ENCODE measurements at regions not wholly inside any gene's neighbourhood (a gene's known extent, or its start where the extent isn't known, plus 50 kb on each side); places are given as distances from the start of the nearest gene placed in this dataset.
"Not testable (repeated sequence)": the region's sequence is repeated elsewhere in the genome, so short reads cannot be mapped to it uniquely, and the experiment has no call there.

GRCh38 chr5:101590384-101590783, 687.3 kb upstream of the ST8SIA4 start:
- no peak overlapping the region for H3K9ac ChIP-seq (ENCODE audit: low read length)
- no peaks in the 10 kb centered on the region for H3K4me1 ChIP-seq (ENCODE audit: control insufficient read depth, insufficient read depth, low read length)
- no peaks in the 10 kb centered on the region for H3K9me3 ChIP-seq (ENCODE audit: control insufficient read depth, insufficient read depth, low read depth, low read length)
- no peaks in the 10 kb centered on the region for H3K36me3 ChIP-seq (ENCODE audit: control insufficient read depth, insufficient read depth, low read length)
- H3K27ac ChIP-seq (ENCODE audit: low read depth, low read length): no peak overlapping the region
- no peak overlapping the region for H3K4me3 ChIP-seq (ENCODE audit: low read depth, low read length)
- H3K27me3 ChIP-seq (ENCODE audit: control insufficient read depth, insufficient read depth, low read length): no peaks in the 10 kb centered on the region

- H3K27me3 ChIP-seq (ENCODE audit: control insufficient read depth, insufficient read depth, low read length): no peaks in the 10 kb centered on the region
- no peak overlapping the region for H3K9ac ChIP-seq (ENCODE audit: low read length)
- H3K27ac ChIP-seq (ENCODE audit: low read depth, low read length): no peak overlapping the region
- H3K4me3 ChIP-seq (ENCODE audit: low read depth, low read length): no peak overlapping the region
- no peaks in the 10 kb centered on the region for H3K36me3 ChIP-seq (ENCODE audit: control insufficient read depth, insufficient read depth, low read length)
- H3K4me1 ChIP-seq (ENCODE audit: control insufficient read depth, insufficient read depth, low read length): no peaks in the 10 kb centered on the region
- H3K9me3 ChIP-seq (ENCODE audit: control insufficient read depth, insufficient read depth, low read depth, low read length): no peaks in the 10 kb centered on the region
These were observed 682.3 kb upstream of the ST8SIA4 start for GRCh38 chr5:101585366-101585765.

- Histone ChIP-seq H3K27ac (ENCODE audit: low read depth, low read length) (no peak overlapping the region), H3K4me1 (ENCODE audit: control insufficient read depth, insufficient read depth, low read length) (no peaks in the 10 kb centered on the region), H3K27me3 (ENCODE audit: control insufficient read depth, insufficient read depth, low read length) (no peaks in the 10 kb centered on the region), H3K4me3 (ENCODE audit: low read depth, low read length) (no peak overlapping the region), H3K36me3 (ENCODE audit: control insufficient read depth, insufficient read depth, low read length) (no peaks in the 10 kb centered on the region), H3K9me3 (ENCODE audit: control insufficient read depth, insufficient read depth, low read depth, low read length) (no peaks in the 10 kb centered on the region), H3K9ac (ENCODE audit: low read length) (no peak overlapping the region)
These were observed 677.5 kb upstream of the ST8SIA4 start for GRCh38 chr5:101580591-101580990.

- Histone ChIP-seq H3K27ac (ENCODE audit: low read depth, low read length) (no peak overlapping the region), H3K36me3 (ENCODE audit: control insufficient read depth, insufficient read depth, low read length) (no peaks in the 10 kb centered on the region), H3K4me3 (ENCODE audit: low read depth, low read length) (no peak overlapping the region), H3K4me1 (ENCODE audit: control insufficient read depth, insufficient read depth, low read length) (no peaks in the 10 kb centered on the region), H3K9me3 (ENCODE audit: control insufficient read depth, insufficient read depth, low read depth, low read length) (no peaks in the 10 kb centered on the region), H3K27me3 (ENCODE audit: control insufficient read depth, insufficient read depth, low read length) (no peaks in the 10 kb centered on the region), H3K9ac (ENCODE audit: low read length) (no peak overlapping the region)
These were observed 670.9 kb upstream of the ST8SIA4 start for GRCh38 chr5:101574017-101574416.

- Histone ChIP-seq H3K27ac (ENCODE audit: low read depth, low read length) (no peak overlapping the region), H3K9me3 (ENCODE audit: control insufficient read depth, insufficient read depth, low read depth, low read length) (no peaks in the 10 kb centered on the region), H3K4me3 (ENCODE audit: low read depth, low read length) (no peak overlapping the region), H3K36me3 (ENCODE audit: control insufficient read depth, insufficient read depth, low read length) (no peaks in the 10 kb centered on the region), H3K9ac (ENCODE audit: low read length) (no peak overlapping the region), H3K4me1 (ENCODE audit: control insufficient read depth, insufficient read depth, low read length) (no peaks in the 10 kb centered on the region; the same call in 1 of the 2 replicates), H3K27me3 (ENCODE audit: control insufficient read depth, insufficient read depth, low read length) (no peaks in the 10 kb centered on the region)
These were observed 657.9 kb upstream of the ST8SIA4 start for GRCh38 chr5:101561018-101561417.

- no peaks in the 10 kb centered on the region for H3K27me3 ChIP-seq (ENCODE audit: control insufficient read depth, insufficient read depth, low read length)
- no peak overlapping the region for H3K9ac ChIP-seq (ENCODE audit: low read length)
- H3K9me3 ChIP-seq (ENCODE audit: control insufficient read depth, insufficient read depth, low read depth, low read length): no peaks in the 10 kb centered on the region
- H3K27ac ChIP-seq (ENCODE audit: low read depth, low read length): no peak overlapping the region
- H3K36me3 ChIP-seq (ENCODE audit: control insufficient read depth, insufficient read depth, low read length): no peaks in the 10 kb centered on the region
- H3K4me1 ChIP-seq (ENCODE audit: control insufficient read depth, insufficient read depth, low read length): no peaks in the 10 kb centered on the region; the same call in 1 of the 2 replicates
- no peak overlapping the region for H3K4me3 ChIP-seq (ENCODE audit: low read depth, low read length)
These were observed 640.7 kb upstream of the ST8SIA4 start for GRCh38 chr5:101543780-101544179.

GRCh38 chr5:101539315-101539714, 636.2 kb upstream of the ST8SIA4 start:
- Histone ChIP-seq H3K9ac (ENCODE audit: low read length) (no peak overlapping the region), H3K27me3 (ENCODE audit: control insufficient read depth, insufficient read depth, low read length) (no peaks in the 10 kb centered on the region), H3K9me3 (ENCODE audit: control insufficient read depth, insufficient read depth, low read depth, low read length) (no peaks in the 10 kb centered on the region), H3K36me3 (ENCODE audit: control insufficient read depth, insufficient read depth, low read length) (no peaks in the 10 kb centered on the region), H3K4me1 (ENCODE audit: control insufficient read depth, insufficient read depth, low read length) (no peaks in the 10 kb centered on the region; the same call in 1 of the 2 replicates), H3K4me3 (ENCODE audit: low read depth, low read length) (no peak overlapping the region), H3K27ac (ENCODE audit: low read depth, low read length) (no peak overlapping the region)

GRCh38 chr5:101535626-101536025, 632.5 kb upstream of the ST8SIA4 start:
- no peaks in the 10 kb centered on the region for H3K27me3 ChIP-seq (ENCODE audit: control insufficient read depth, insufficient read depth, low read length)
- no peaks in the 10 kb centered on the region for H3K36me3 ChIP-seq (ENCODE audit: control insufficient read depth, insufficient read depth, low read length)
- no peak overlapping the region for H3K4me3 ChIP-seq (ENCODE audit: low read depth, low read length)
- no peaks in the 10 kb centered on the region for H3K4me1 ChIP-seq (ENCODE audit: control insufficient read depth, insufficient read depth, low read length)
- H3K27ac ChIP-seq (ENCODE audit: low read depth, low read length): no peak overlapping the region
- H3K9me3 ChIP-seq (ENCODE audit: control insufficient read depth, insufficient read depth, low read depth, low read length): no peaks in the 10 kb centered on the region
- H3K9ac ChIP-seq (ENCODE audit: low read length): no peak overlapping the region

GRCh38 chr5:101534491-101535110, 631.5 kb upstream of the ST8SIA4 start:
- no peak overlapping the region for H3K4me3 ChIP-seq (ENCODE audit: low read depth, low read length)
- H3K27me3 ChIP-seq (ENCODE audit: control insufficient read depth, insufficient read depth, low read length): no peaks in the 10 kb centered on the region
- no peaks in the 10 kb centered on the region for H3K9me3 ChIP-seq (ENCODE audit: control insufficient read depth, insufficient read depth, low read depth, low read length)
- H3K36me3 ChIP-seq (ENCODE audit: control insufficient read depth, insufficient read depth, low read length): no peaks in the 10 kb centered on the region
- H3K9ac ChIP-seq (ENCODE audit: low read length): no peak overlapping the region
- H3K4me1 ChIP-seq (ENCODE audit: control insufficient read depth, insufficient read depth, low read length): no peaks in the 10 kb centered on the region
- no peak overlapping the region for H3K27ac ChIP-seq (ENCODE audit: low read depth, low read length)

GRCh38 chr5:101532430-101532829, 629.3 kb upstream of the ST8SIA4 start:
- Histone ChIP-seq H3K36me3 (ENCODE audit: control insufficient read depth, insufficient read depth, low read length) (no peaks in the 10 kb centered on the region), H3K4me1 (ENCODE audit: control insufficient read depth, insufficient read depth, low read length) (no peaks in the 10 kb centered on the region), H3K9me3 (ENCODE audit: control insufficient read depth, insufficient read depth, low read depth, low read length) (peaks cover 4% of the 10 kb centered on the region; the same call in 1 of the 2 replicates), H3K27me3 (ENCODE audit: control insufficient read depth, insufficient read depth, low read length) (no peaks in the 10 kb centered on the region), H3K9ac (ENCODE audit: low read length) (no peak overlapping the region), H3K27ac (ENCODE audit: low read depth, low read length) (no peak overlapping the region), H3K4me3 (ENCODE audit: low read depth, low read length) (no peak overlapping the region)

GRCh38 chr5:101531026-101531425, 627.9 kb upstream of the ST8SIA4 start:
- H3K4me1 ChIP-seq (ENCODE audit: control insufficient read depth, insufficient read depth, low read length): no peaks in the 10 kb centered on the region
- H3K9ac ChIP-seq (ENCODE audit: low read length): no peak overlapping the region
- H3K4me3 ChIP-seq (ENCODE audit: low read depth, low read length): no peak overlapping the region
- H3K27me3 ChIP-seq (ENCODE audit: control insufficient read depth, insufficient read depth, low read length): no peaks in the 10 kb centered on the region
- H3K9me3 ChIP-seq (ENCODE audit: control insufficient read depth, insufficient read depth, low read depth, low read length): peaks cover 4% of the 10 kb centered on the region; the same call in 1 of the 2 replicates
- H3K36me3 ChIP-seq (ENCODE audit: control insufficient read depth, insufficient read depth, low read length): no peaks in the 10 kb centered on the region
- no peak overlapping the region for H3K27ac ChIP-seq (ENCODE audit: low read depth, low read length)

GRCh38 chr5:101529094-101529493, 626.0 kb upstream of the ST8SIA4 start:
- not testable (repeated sequence) for H3K4me1 ChIP-seq (ENCODE audit: control insufficient read depth, insufficient read depth, low read length); H3K9ac ChIP-seq (ENCODE audit: low read length); H3K36me3 ChIP-seq (ENCODE audit: control insufficient read depth, insufficient read depth, low read length); H3K9me3 ChIP-seq (ENCODE audit: control insufficient read depth, insufficient read depth, low read depth, low read length); H3K4me3 ChIP-seq (ENCODE audit: low read depth, low read length); H3K27me3 ChIP-seq (ENCODE audit: control insufficient read depth, insufficient read depth, low read length); H3K27ac ChIP-seq (ENCODE audit: low read depth, low read length)

All from HUES6 (cell line).